ENCODE measurements at regions not wholly inside any gene's neighbourhood (a gene's known extent, or its start where the extent isn't known, plus 50 kb on each side); places are given as distances from the start of the nearest gene placed in this dataset.

GRCh38 chrX:134721766-134722532, 63.7 kb upstream of the PLAC1 start:
- H3K9me2 ChIP-seq = no peaks in the 10 kb centered on the region
- no peaks in the 10 kb centered on the region for H3K36me3 ChIP-seq (replicated peaks in 1 of 2; ENCODE audit: control insufficient read depth in 1 of 2, insufficient read depth in 2 of 2, low read length in 1 of 2)
- H3F3A ChIP-seq (replicated peaks; ENCODE audit: insufficient read depth) = peaks cover 14% of the 10 kb centered on the region
- 79% methylated on average over 9 of the region's 9 CpGs for WGBS (ENCODE audit: low lambda C conversion rate)
- POLR2A ChIA-PET = no interaction called here
- CTCF ChIA-PET = interaction anchor here (0.9 to 1.3 kb wide), 2 partner anchors 8 to 61 kb away, joined by 3 to 4 read pairs; no protein-coding TSS in a partner anchor
- DNase-seq = no peak
- no peak for TF ChIP-seq YY1 (IDR thresholded peaks at IDR 0.05; ENCODE audit: low read depth)
- TF ChIP-seq PBX3 (IDR thresholded peaks at IDR 0.05) = no peak
- TF ChIP-seq JUND (IDR thresholded peaks at IDR 0.05) = no peak
- no peak for TF ChIP-seq ELF1 (IDR thresholded peaks at IDR 0.05)
- no peak for TF ChIP-seq CHD2 (IDR thresholded peaks at IDR 0.05; ENCODE audit: low read length, partially characterized antibody)
- no peak for TF ChIP-seq NFIC (IDR thresholded peaks at IDR 0.05; ENCODE audit: borderline replicate concordance)
- TF ChIP-seq MAX (IDR thresholded peaks at IDR 0.05; ENCODE audit: low read depth) = no peak
- TF ChIP-seq USF1 (IDR thresholded peaks at IDR 0.05; ENCODE audit: borderline replicate concordance, low read depth) = no peak
- TF ChIP-seq IRF3 (IDR thresholded peaks at IDR 0.05; ENCODE audit: low read depth, low read length) = no peak
- no peak for TF ChIP-seq NRF1 (IDR thresholded peaks at IDR 0.05; ENCODE audit: low read depth, low read length)
- no peak for TF ChIP-seq RXRA (IDR thresholded peaks at IDR 0.05; ENCODE audit: borderline replicate concordance, low read depth)
- H2AFZ ChIP-seq (ENCODE audit: low read depth) = no peak overlapping the region
- H4K20me1 ChIP-seq (ENCODE audit: insufficient read depth) = no peaks in the 10 kb centered on the region
- no peak overlapping the region for H3K27ac ChIP-seq (ENCODE audit: low read depth in 2 of 2, low read length in 1 of 2)
- no peaks in the 10 kb centered on the region for H3K79me2 ChIP-seq (ENCODE audit: insufficient read depth)
- no peak overlapping the region for H3K4me2 ChIP-seq
- peaks cover 0 to 11% of the 10 kb centered on the region in 2 experiments; a peak in 3 of 4 replicates for H3K4me1 ChIP-seq (ENCODE audit: control insufficient read depth in 1 of 2, insufficient read depth in 2 of 2, low read depth in 1 of 2, low read length in 1 of 2)
- no peaks in the 10 kb centered on the region for H3K27me3 ChIP-seq (ENCODE audit: insufficient read depth)
- H3K9ac ChIP-seq = no peak overlapping the region
- H3K4me3 ChIP-seq (ENCODE audit: low read depth in 2 of 2, low read length in 1 of 2) = no peak overlapping the region
- H3K9me3 ChIP-seq = no peaks in the 10 kb centered on the region

GRCh38 chrX:134718966-134719317, 60.7 kb upstream of the PLAC1 start:
- CTCF ChIA-PET = no interaction called here

More at GRCh38 chrX:134718966-134719317, 60.7 kb upstream of the PLAC1 start:
- Histone ChIP-seq H4K20me1 (ENCODE audit: insufficient read depth) (no peaks in the 10 kb centered on the region), H3F3A (replicated peaks; ENCODE audit: insufficient read depth) (peaks cover 14% of the 10 kb centered on the region), H3K4me1 (ENCODE audit: control insufficient read depth in 1 of 2, insufficient read depth in 2 of 2, low read depth in 1 of 2, low read length in 1 of 2) (peaks cover 0 to 11% of the 10 kb centered on the region in 2 experiments; a peak in 3 of 4 replicates), H3K4me2 (peak overlapping the region; percentile 20; the same call in 1 of the 2 replicates), H3K9me2 (no peaks in the 10 kb centered on the region), H3K79me2 (ENCODE audit: insufficient read depth) (no peaks in the 10 kb centered on the region), H3K4me3 (ENCODE audit: low read depth in 2 of 2, low read length in 1 of 2) (no peak overlapping the region), H3K9me3 (no peaks in the 10 kb centered on the region), H3K27me3 (ENCODE audit: insufficient read depth) (no peaks in the 10 kb centered on the region), H3K9ac (0 out of 2 replicates have a peak overlapping the region, but pooled peaks have one; percentile 21), H2AFZ (ENCODE audit: low read depth) (peak overlapping the region; percentile 49; the same call in 1 of the 2 replicates), H3K36me3 (replicated peaks in 1 of 2; ENCODE audit: control insufficient read depth in 1 of 2, insufficient read depth in 2 of 2, low read length in 1 of 2) (no peaks in the 10 kb centered on the region), H3K27ac (ENCODE audit: low read depth in 2 of 2, low read length in 1 of 2) (peak overlapping the region; percentile 61 to 71; a peak in 3 of 4 replicates)
- POLR2A ChIA-PET = no interaction called here
- TF ChIP-seq ELF1 (IDR thresholded peaks at IDR 0.05) = no peak
- TF ChIP-seq GATA2 (CRISPR knock-in tag; IDR thresholded peaks at IDR 0.05) = no peak
- no peak for TF ChIP-seq RAD21 (IDR thresholded peaks at IDR 0.05; ENCODE audit: low read length)
- no peak for TF ChIP-seq IRF3 (IDR thresholded peaks at IDR 0.05; ENCODE audit: low read depth, low read length)
- WGBS (ENCODE audit: low lambda C conversion rate) = 61% methylated on average over 2 of the region's 2 CpGs
- DNase-seq = no peak

All from SK-N-SH (cell line).